HG03439 (cell line): ENCODE measurements at regions not wholly inside any gene's neighbourhood (a gene's known extent, or its start where the extent isn't known, plus 50 kb on each side); places are given as distances from the start of the nearest gene placed in this dataset.
"Not testable (repeated sequence)": the region's sequence is repeated elsewhere in the genome, so short reads cannot be mapped to it uniquely, and the experiment has no call there.

Experiments used
- ATAC-seq: cut with Tn5 transposase; IDR thresholded peaks from one replicate; pipeline ENCODE4 v1.9.1; 2021; ENCODE audit warnings: mild to moderate bottlenecking, moderate library complexity; ENCODE audit not compliant: unreplicated experiment

DNA sequence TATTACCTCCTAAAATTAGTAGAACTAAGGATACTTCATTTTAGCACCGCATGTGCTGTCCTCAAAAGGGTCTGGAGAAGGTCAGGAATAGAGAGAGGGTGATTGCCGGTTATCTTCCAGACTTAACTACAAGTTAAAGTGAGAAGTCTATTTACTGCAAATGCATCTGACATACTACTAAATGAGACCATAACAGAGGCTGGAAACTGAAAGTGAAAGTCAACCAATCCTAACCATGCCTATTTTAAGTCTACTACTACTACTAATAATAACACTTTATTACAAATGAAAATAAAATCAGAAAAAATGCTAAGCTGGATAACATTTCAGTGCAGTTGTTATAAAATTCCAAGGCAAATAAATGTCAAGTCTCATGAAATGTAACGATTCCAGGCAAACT, 244.7 kb downstream of the KIF20B start:
- ATAC-seq: no peak

DNA sequence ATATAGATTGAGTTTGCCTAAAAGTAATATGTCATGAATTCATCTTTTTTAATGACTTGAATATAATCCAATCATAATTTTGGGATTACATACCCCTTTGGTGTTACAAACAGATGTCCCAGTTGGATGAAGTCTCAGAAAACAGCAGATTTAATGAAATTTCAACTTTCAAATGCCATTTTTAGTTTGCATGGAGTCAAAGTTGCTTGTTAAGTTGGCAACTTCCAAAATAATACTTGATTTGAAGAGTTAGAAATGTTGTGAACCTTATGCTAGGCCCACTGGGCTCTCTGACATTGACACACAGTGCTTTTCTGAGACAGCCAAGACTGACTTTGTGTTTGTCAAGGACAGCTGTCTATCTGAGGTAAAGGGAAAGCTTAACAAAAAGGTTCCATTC, 248.1 kb downstream of the KIF20B start:
- ATAC-seq: no peak

DNA sequence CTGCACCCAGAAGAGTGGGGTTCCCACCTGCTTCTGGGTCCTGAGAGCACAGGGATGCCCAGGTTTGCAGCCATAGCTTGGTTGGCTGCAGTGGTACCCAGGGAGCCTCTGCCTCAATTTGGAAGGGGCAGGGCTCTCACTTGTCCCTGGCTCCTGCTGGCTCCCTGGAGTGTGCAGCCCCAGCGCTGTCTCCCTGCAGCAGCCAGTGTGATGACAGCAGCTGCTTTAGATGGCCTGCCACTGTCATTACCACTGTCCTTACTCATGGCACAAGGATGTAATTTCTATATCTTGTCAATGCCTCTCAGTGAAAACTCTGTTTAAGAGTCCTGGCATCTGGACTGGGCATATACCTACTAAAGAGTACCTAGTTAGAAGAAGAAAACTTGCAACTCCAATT, 250.9 kb downstream of the KIF20B start:
- ATAC-seq: no peak

DNA sequence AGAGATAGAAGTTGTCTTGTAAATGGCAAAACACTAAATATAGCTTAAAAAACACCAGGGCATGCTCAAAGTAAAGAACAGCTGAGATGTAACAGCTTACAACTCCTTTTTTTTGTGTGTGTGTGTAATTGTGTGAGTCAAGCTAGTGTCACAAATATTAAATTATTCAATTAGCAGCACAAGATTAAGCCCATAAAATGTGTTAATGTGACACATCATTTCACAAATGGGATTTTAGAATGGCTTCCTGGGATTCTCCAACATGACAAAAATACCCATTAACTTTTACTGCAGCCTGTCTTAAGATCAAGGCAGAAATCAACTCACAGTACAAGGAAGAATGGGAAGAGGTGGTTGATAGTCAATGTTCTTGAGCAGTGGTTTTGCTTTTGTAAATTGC, 251.4 kb downstream of the KIF20B start:
- ATAC-seq: no peak

DNA sequence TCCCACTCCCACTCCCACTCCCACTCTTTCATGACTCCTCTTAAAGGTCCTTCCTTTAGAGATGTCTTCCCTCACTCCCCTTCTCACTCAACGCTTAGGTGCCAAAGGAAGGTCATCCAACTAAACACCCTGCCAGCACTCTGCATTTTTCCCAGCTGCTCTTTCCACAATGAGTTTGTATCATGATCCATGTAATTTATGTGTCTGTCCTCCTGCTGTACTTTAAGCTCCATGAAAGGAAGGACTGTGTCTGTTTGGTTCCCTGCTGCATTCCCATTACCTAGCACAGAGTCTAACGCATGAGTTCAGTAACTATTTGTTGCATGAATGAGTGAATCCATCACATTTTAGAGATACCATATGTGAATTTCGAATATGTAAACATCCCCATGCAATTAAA, 252.7 kb downstream of the KIF20B start:
- no peak for ATAC-seq

DNA sequence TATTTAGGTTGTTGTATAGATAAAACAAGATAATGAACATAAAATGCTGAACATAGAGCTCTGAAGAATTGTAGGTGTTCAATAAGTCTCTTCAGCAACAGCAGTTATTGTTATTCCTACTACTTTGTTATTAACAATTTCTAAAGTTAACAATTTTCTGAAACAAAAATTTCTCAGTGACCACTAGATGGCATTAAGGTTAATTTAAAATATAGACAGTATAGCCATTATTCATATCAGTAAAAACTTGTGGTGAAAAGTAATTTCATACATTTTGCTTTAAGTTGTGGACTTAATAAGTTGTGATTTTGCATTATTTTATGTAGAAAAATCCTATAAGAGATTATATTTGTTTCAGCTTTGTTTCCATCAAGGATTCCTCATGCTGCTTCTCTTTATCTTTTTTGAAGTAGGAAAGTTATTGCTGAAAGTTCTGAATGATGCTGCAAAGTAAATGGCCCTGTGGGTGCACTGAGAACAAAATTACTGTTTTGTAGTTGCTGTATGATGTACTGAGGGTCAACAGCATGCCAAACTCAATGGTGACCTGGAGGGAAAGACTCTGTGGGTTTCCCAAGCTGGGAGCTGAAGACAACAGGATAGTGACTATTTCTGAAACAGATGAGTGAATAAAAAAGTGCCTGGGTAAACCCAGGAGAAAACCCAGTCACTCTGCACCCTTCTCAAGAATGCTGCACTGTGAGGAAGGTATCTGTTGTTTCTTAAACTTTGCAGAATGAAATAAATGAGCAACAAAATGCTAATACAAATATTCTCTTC, 253.6 kb downstream of the KIF20B start:
- ATAC-seq: no peak

DNA sequence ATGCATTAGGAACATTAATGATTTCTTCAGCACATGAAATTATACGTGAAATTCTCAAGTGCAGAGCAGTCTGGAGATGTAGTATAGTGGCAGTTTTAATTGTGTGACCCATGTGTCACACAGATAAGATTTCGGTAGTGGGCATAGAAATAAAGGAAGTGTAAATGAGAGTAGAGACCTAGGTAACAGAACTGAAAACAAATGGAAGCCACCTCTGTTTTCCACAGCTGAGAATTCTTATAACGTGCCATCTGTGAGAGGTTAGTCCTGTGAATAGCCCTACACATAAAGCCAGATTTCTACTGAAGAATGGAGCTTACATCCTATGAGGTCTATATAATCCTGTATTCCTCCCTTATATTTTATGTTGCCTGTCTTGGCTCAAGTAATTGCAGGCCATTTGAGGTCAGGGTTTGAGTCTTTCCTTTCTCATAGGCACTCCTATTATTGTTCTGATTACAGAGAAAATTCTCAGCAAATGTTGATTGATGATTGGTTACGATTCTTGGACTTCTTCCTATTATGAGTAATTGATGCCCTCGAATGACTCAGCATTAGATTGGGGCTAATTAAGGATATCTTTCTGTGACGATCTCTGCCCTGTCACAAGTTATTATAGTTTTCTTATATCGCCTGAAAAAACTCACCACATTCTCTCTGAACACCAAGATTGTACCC, 258.2 kb downstream of the KIF20B start:
- ATAC-seq: no peak

DNA sequence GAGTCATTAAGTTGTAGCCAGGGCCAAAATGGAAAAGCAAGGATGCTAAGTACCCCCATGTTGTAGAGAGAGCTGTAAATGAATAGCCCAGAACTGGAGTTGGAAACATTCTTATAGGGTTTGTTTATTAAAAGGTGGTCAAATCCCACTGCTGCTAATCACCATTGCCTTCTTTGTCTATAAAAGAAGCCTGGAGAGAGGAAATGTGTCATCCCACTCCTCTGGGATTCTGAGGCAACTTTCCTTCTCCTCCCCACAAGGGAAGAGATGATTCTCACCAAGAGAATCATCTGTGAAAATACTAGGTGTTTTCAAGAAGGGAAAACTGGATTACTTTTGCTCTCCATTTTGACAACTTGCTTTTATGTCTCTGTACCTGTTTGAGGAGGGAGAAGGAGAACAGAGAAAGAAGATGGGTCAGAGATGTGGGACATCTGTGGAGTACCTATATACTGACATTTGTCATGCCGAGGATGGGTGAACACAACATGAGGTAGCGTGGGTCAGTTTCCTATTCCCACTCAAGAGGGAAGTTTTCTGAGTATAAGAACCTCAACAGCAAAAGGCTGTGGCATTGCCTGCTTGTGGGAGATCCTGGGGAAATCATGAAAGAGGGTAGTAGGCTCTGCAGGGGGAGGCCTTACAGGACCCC, 262.2 kb downstream of the KIF20B start:
- no peak for ATAC-seq

DNA sequence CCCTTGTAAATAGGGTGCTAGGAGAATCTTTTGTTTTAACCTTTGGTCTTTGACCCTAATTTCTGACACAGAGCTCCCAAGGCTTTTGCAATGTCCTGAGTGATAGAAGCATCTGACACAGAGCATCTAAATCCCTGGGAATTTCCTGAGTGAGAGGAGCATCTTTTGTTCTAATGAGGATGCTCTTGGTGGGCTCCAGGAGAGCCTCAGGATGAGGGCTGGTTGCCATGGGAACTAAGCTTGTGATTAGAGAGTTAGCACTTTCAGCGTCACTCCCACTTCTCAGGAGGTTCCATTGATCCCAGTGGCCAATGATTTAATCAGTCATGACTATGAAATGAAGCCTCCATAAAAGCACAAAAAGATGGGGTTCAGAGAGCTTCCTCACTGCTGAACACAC, 264.8 kb downstream of the KIF20B start:
- ATAC-seq: no peak

DNA sequence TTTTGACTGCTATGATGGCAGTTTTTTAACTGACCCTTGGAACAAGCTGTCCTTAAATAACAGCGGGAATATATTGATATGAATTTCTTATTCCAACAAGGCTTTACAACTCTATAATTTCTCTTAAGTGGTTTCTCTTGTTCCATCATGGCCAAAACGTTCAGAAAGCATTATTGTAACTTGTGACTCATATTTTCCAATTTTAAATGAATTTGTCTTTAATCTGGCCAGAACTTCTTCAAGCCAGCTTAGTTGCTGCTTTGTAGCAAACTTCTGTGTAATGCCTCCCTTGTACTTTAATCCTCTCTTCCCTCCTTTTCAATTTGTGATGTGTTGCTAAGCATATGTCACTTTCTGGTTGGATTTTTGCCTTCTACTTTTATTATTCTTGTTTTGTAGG, 271.9 kb downstream of the KIF20B start:
- no peak for ATAC-seq

DNA sequence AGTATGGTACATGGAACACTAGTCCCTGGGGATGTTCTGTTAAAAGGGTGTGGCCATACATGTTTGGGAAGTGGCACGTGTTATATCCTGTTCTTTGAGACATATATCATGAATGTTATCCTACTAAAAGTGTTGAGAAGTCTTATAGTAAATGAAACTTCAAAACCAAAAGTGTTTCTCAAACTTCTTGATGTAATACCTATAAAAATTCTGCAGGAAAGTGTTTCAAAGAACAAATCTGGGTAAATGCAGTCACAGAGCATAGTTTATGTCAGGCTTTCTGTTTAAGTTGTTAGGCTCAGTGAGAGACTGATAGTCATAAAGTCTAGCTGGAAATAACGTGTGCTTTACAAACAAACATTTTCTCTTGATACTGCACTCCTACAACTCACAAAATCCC, 273.7 kb downstream of the KIF20B start:
- no peak for ATAC-seq

DNA sequence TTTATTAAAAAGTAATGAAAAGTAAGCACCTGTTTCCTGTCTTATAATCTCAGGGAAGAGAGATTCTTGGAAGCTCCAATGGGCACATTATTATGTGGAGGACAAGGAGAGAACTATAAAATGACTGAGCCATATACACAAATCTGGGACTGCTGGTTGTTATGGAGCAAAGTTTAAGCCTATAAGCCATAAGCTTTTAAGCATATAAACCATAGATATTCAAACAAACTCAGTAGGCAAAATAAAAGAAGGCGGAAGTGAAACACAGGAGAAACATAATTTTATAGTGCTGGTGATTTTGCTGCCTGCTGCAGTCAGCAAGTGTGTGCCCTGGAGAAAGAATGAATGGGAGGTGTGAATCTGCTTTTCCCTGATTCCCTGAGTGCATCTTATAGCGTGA, 274.4 kb downstream of the KIF20B start:
- ATAC-seq: no peak

DNA sequence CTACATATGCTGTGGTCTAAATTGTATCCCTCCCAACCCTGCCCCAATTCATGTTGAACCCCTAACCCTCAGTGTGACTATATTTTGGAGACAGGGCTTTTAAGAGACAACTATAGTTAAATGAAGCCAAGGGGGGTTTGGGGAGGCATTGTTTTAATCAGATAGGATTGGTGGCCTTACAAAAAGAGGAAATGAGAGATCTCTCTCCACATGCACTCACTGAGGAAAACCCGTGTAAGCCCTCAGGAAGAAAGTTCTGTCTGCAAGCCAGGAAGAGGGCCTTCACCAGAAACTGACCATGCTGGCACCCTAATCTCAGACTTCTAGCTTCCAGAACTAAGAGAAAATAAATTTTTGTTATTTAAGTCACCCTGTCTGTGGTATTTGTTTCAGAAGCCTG, 276.7 kb downstream of the KIF20B start:
- no peak for ATAC-seq

DNA sequence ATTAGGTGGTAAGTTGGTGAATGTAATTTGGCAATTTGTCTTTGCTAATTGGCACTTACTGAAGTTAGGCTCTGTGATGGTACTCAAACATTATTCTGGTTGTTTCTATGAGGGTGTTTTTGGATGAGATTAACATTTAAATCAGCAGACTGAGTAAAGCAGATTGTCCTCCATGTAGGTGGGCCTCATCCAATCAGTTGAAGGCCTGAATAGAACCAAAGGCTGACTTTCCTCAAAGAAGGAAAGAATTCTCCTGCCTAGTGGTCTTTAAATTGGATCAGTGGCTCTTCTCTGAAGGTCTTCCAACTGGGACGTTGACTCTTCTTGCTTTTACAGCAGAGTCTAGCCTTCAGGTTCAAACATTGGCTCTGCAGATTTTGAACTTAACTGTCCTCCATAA, 278.3 kb downstream of the KIF20B start:
- no peak for ATAC-seq

DNA sequence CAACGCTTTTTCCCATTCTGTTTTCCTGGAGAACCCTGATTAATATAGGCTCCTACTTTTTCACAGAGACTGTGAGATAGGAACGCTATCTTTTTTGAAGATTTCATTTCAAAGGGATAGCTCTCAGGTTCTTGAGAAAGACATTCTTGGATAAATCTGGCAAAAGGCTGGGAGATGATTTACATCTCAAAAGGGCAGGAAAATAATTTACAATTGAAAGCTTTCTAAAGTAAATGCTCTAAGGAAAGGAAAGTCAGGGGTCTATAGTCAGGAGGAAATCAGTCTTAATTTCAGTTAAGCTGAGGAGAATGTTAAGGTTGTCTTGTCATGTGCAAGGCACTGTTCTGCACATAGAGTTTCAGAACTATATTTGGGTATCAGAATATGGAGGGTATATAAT, 278.8 kb downstream of the KIF20B start:
- ATAC-seq: no peak

DNA sequence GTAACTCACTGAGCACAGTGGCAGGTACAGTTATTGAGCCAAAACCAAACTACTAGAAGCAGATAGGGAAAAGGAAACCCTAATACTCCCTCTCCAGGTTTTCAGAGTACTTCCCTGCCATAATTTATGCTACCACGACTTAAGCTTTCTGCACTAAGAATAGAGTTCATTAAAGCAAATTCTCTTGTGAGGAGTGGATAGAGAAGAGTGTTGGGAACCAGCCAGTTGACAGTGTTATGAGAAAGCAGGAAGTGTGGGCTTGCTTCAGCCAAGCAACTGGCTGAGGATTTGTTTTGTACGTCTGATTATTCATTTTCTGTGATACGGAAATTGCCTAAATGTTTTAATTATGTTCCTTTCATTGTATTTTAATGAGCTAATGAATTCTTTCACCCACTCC, 280.5 kb downstream of the KIF20B start:
- no peak for ATAC-seq

DNA sequence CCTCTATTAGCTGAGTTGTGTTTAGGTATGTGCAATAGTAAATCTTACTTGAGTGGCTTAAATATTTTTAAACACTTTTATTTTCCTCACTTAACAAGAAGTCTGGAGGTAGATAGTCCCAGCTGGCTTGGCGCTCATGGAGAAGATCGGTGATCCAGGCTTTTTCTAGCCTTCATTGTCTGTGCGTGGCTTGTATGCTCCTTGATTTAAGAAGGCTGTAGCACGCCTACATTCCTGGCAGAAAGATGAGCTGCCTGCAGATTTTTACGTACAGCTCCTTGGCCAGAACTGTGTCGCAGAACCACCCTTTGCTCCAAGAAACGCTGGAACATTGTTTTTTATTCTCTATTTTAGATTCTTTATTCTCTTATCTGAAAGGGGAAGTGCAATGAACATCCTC, 284.1 kb downstream of the KIF20B start:
- no peak for ATAC-seq

DNA sequence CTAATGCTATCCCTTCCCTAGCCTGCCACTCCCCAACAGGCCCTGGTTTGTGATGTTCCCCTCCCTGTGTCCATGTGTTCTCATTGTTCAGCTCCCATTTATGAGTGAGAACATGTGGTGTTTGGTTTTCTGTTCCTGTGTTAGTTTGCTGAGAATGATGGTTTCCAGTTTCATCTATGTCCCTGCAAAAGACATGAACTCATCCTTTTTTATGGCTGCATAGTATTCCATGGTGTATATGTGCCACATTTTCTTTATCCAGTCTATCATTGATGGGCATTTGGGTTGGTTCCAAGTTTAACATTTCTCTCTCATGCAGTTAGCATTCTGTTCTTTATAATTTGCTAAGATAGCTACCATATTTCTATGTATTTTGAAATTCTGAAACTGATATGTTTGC, 287.0 kb downstream of the KIF20B start:
- not testable (repeated sequence) for ATAC-seq

DNA sequence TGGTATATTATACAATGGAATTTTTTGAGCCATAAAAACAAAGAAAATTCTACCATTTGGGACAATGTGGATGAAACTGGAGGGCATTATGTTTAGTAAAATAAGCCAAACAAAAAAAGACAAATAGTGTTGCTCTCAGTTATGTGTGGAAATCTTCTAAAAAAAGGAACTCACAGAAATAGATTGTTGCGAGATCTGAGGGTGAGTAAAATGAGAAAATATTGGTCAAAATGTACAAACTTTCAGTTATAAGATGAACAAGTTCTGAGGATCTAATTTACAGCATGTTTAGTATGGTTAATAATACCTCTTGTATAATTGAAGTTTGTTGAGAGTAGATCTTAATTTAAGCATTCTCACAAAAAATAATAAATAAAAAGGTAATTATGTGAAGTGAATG, 291.2 kb downstream of the KIF20B start:
- no peak for ATAC-seq

DNA sequence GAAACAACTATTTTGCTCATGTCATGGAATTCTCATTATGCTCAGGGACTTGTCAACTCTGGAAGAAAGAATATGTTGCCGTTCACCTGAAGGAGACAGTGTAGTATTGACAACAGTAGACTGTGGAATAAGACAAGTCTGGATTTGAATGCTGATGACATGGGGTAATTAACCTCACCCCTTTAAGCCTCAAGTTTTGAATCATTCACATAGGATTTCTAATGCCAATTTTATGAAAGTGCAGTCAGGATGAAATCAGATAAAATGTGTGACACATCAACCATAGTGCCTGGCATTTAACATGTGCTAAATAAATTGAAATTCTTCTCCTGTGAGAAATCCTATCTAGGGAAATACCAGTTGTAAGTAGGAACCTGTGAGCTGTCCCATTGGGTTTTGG, 305.8 kb downstream of the KIF20B start:
- ATAC-seq: no peak

DNA sequence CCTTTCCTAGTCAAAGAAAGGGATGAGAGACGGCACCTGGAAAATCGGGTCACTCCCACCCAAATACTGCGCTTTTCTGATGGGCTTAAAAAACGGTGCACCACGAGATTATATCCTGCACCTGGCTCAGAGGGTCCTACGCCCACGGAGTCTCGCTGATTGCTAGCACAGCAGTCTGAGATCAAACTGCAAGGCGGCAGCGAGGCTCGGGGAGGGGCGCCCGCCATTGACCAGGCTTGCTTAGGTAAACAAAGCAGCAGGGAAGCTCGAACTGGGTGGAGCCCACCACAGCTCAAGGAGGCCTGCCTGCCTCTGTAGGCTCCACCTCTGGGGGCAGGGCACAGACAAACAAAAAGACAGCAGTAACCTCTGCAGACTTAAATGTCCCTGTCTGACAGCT, 309.9 kb downstream of the KIF20B start:
- ATAC-seq: not testable (repeated sequence)

DNA sequence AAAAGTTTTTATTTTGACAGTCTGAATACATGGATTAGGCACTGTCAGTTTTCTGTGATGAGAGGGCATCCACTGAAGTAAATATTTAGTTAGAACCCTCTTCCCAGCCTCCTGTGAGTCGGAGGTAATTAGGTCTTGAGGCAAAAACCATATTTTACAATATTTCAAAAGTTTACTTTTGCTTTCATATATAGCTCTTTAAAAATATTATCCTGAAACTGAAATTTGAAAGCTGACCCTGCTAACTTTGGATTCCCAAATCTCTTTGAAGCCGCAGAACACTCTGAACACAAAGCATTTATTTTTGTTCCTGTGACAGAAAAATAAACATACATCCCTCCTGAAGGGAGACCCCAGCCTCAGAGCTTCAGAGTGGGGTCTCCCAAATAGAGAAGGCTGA, 317.4 kb downstream of the KIF20B start:
- no peak for ATAC-seq
